Inflammatory macrophage treated with lipopolysaccharide for 4 hours (primary cell): ENCODE measurements at regions not wholly inside any gene's neighbourhood (a gene's known extent, or its start where the extent isn't known, plus 50 kb on each side); places are given as distances from the start of the nearest gene placed in this dataset.
A peak's percentile ranks its signal among the peaks of the same experiment; 100 is the strongest.

Source experiments
- DNase-seq: peaks from one replicate; pipeline ENCODE4 v3.0.0-alpha.2; 2020

- DNase-seq, result no peak
Measured at GRCh38 chr1:199058281-199058680, 419.4 kb downstream of the PTPRC start.

- DNase-seq, result no peak
Measured at GRCh38 chr1:199064971-199065370, 426.1 kb downstream of the PTPRC start.

GRCh38 chr1:199067483-199067882 is 428.6 kb downstream of the PTPRC start:
- peak; percentile 31 for DNase-seq

GRCh38 chr1:199071080-199071479 is 432.2 kb downstream of the PTPRC start:
- DNase-seq, result no peak

- no peak for DNase-seq
Measured at GRCh38 chr1:199073166-199073565, 434.3 kb downstream of the PTPRC start.

GRCh38 chr1:199075792-199076191 is 437.0 kb downstream of the PTPRC start:
- DNase-seq, result no peak

- DNase-seq, result no peak
Measured at GRCh38 chr1:199079994-199080393, 441.2 kb downstream of the PTPRC start.

- no peak for DNase-seq
Measured at GRCh38 chr1:199081739-199082138, 442.9 kb downstream of the PTPRC start.

GRCh38 chr1:199082778-199083389 is 444.0 kb downstream of the PTPRC start:
- no peak for DNase-seq

GRCh38 chr1:199083680-199084079 is 444.8 kb downstream of the PTPRC start:
- no peak for DNase-seq

GRCh38 chr1:199084293-199084692 is 445.5 kb downstream of the PTPRC start:
- DNase-seq, result no peak

GRCh38 chr1:199085903-199086302 is 447.1 kb downstream of the PTPRC start:
- no peak for DNase-seq

GRCh38 chr1:199087144-199087543 is 448.3 kb downstream of the PTPRC start:
- DNase-seq, result no peak

- peak; percentile 81 for DNase-seq
Measured at GRCh38 chr1:199089393-199090122, 450.7 kb downstream of the PTPRC start.

GRCh38 chr1:199095628-199096027 is 456.8 kb downstream of the PTPRC start:
- DNase-seq, result peak; percentile 89

- no peak for DNase-seq
Measured at GRCh38 chr1:199096591-199096990, 457.8 kb downstream of the PTPRC start.

GRCh38 chr1:199098468-199098867 is 459.6 kb downstream of the PTPRC start:
- peak; percentile 90 for DNase-seq

GRCh38 chr1:199101139-199101538 is 462.3 kb downstream of the PTPRC start:
- no peak for DNase-seq

- DNase-seq, result no peak
Measured at GRCh38 chr1:199101635-199102034, 462.8 kb downstream of the PTPRC start.

- peak; percentile 61 for DNase-seq
Measured at GRCh38 chr1:199102239-199102638, 463.4 kb downstream of the PTPRC start.

GRCh38 chr1:199109160-199109559 is 470.3 kb downstream of the PTPRC start:
- DNase-seq, result peak; percentile 38

GRCh38 chr1:199112365-199112764 is 473.5 kb downstream of the PTPRC start:
- no peak for DNase-seq

GRCh38 chr1:199113265-199113869 is 474.5 kb downstream of the PTPRC start:
- DNase-seq, result peak; percentile 76

- DNase-seq, result no peak
Measured at GRCh38 chr1:199116488-199116887, 477.6 kb downstream of the PTPRC start.
